Hematopoietic multipotent progenitor cell (in vitro differentiated cells): ENCODE measurements at regions not wholly inside any gene's neighbourhood (a gene's known extent, or its start where the extent isn't known, plus 50 kb on each side); places are given as distances from the start of the nearest gene placed in this dataset.

Experiments used
- DNase-seq, 3 donors: peaks; one replicate each; pipeline ENCODE4 v3.0.0-alpha.2; 2011 to 2015; ENCODE audit warnings: low read depth in 2 of 3, low spot score in 2 of 3

- no peak for DNase-seq
These were observed 197.5 kb upstream of the CEP162 start for GRCh38 chr6:84424956-84425355.

- DNase-seq, result peak in 2 of 3 donors; percentile 31 to 60
These were observed 195.0 kb upstream of the CEP162 start for GRCh38 chr6:84422380-84422968.

GRCh38 chr6:84421031-84421430, 193.6 kb upstream of the CEP162 start:
- DNase-seq, result no peak

- DNase-seq, result no peak
These were observed 189.8 kb upstream of the CEP162 start for GRCh38 chr6:84417260-84417659.

- DNase-seq, result no peak
These were observed 188.7 kb upstream of the CEP162 start for GRCh38 chr6:84416043-84416657.

- DNase-seq, result no peak
These were observed 188.1 kb upstream of the CEP162 start for GRCh38 chr6:84415517-84415916.

GRCh38 chr6:84415068-84415467, 187.6 kb upstream of the CEP162 start:
- DNase-seq, result no peak

GRCh38 chr6:84414531-84414930, 187.1 kb upstream of the CEP162 start:
- no peak for DNase-seq

- no peak for DNase-seq
These were observed 183.7 kb upstream of the CEP162 start for GRCh38 chr6:84411060-84411629.

- no peak for DNase-seq
These were observed 182.5 kb upstream of the CEP162 start for GRCh38 chr6:84409911-84410310.

- no peak for DNase-seq
These were observed 180.6 kb upstream of the CEP162 start for GRCh38 chr6:84408028-84408427.

- DNase-seq, result no peak
These were observed 176.1 kb upstream of the CEP162 start for GRCh38 chr6:84403545-84403944.

- DNase-seq, result no peak
These were observed 171.6 kb upstream of the CEP162 start for GRCh38 chr6:84399003-84399402.

- no peak for DNase-seq
These were observed 164.8 kb upstream of the CEP162 start for GRCh38 chr6:84392261-84392660.

- DNase-seq, result no peak
These were observed 163.4 kb upstream of the CEP162 start for GRCh38 chr6:84390851-84391250.

- no peak for DNase-seq
These were observed 162.9 kb upstream of the CEP162 start for GRCh38 chr6:84390334-84390733.

GRCh38 chr6:84379142-84379541, 151.7 kb upstream of the CEP162 start:
- DNase-seq, result no peak

GRCh38 chr6:84372290-84372689, 144.8 kb upstream of the CEP162 start:
- no peak for DNase-seq

- no peak for DNase-seq
These were observed 144.2 kb upstream of the CEP162 start for GRCh38 chr6:84371681-84372080.

GRCh38 chr6:84362193-84362821, 134.9 kb upstream of the CEP162 start:
- no peak for DNase-seq

- no peak for DNase-seq
These were observed 134.1 kb upstream of the CEP162 start for GRCh38 chr6:84361372-84362192.
